PC-9 (cell line): ENCODE measurements at regions not wholly inside any gene's neighbourhood (a gene's known extent, or its start where the extent isn't known, plus 50 kb on each side); places are given as distances from the start of the nearest gene placed in this dataset.

ENCODE experiments used
- BruUV-seq: library from RNA; stranded (reverse); fragments of 400-500 nt; replicated peaks from 2 replicates; lab custom pipeline; 2021; lab: Mats Ljungman, UMichigan
- CTCF ChIA-PET: fragments of 300-600 bp; sonication (Branson Sonifier 250); formaldehyde crosslinking; loops from one replicate; lab custom pipeline; 2022; ENCODE audit warnings: antibody characterized with exemption; lab: Charles Lee
- POLR2A ChIA-PET: fragments of 300-600 bp; sonication (Branson Sonifier 250); formaldehyde crosslinking; loops from one replicate; lab custom pipeline; 2022; ENCODE audit warnings: antibody characterized with exemption; ENCODE audit not compliant: unreplicated experiment; lab: Charles Lee
- DNase-seq, 2 experiments: peaks; one replicate each; pipeline versions ENCODE4 v3.0.0 to v3.0.0-alpha.2; 2015 to 2022; ENCODE audit warnings: mixed read lengths in 1 of 2
- H2AFZ ChIP-seq: fragments of 200-600 bp; sonication (generic); 2 replicates; pipeline ENCODE4 v1.8.1; 2017; ENCODE audit warnings: antibody characterized with exemption
- H3F3A ChIP-seq: fragments of 200-600 bp; sonication (generic); 2 replicates; pipeline ENCODE4 v1.8.1; 2017; ENCODE audit warnings: antibody characterized with exemption, mild to moderate bottlenecking, low read depth; ENCODE audit not compliant: insufficient read depth
- H3K27ac ChIP-seq: fragments of 200-600 bp; sonication (generic); 2 replicates; pipeline ENCODE4 v1.6.1; 2016; ENCODE audit warnings: mixed run types
- H3K27me3 ChIP-seq: fragments of 200-600 bp; sonication (generic); 2 replicates; pipeline ENCODE4 v1.6.1; 2016; ENCODE audit warnings: low read depth, mixed run types; ENCODE audit not compliant: insufficient read depth
- H3K36me3 ChIP-seq: fragments of 200-600 bp; sonication (generic); 2 replicates; pipeline ENCODE4 v1.6.1; 2016; ENCODE audit warnings: low read depth, mixed run types
- H3K4me1 ChIP-seq: fragments of 200-600 bp; sonication (generic); replicated peaks from 2 replicates; pipeline ENCODE4 v1.6.1; 2016; ENCODE audit warnings: mixed run types; ENCODE audit not compliant: insufficient read depth
- H3K4me2 ChIP-seq: fragments of 200-600 bp; sonication (generic); 2 replicates; pipeline ENCODE4 v1.6.1; 2017; ENCODE audit warnings: mixed run types
- H3K4me3 ChIP-seq: fragments of 200-600 bp; sonication (generic); 2 replicates; pipeline ENCODE4 v1.6.1; 2016; ENCODE audit warnings: mixed run types
- H3K79me2 ChIP-seq: fragments of 200-600 bp; sonication (generic); 2 replicates; pipeline ENCODE4 v1.6.1; 2017; ENCODE audit warnings: low read depth, mixed run types
- H3K9me2 ChIP-seq: fragments of 200-600 bp; sonication (generic); 2 replicates; pipeline ENCODE4 v1.8.1; 2017; ENCODE audit warnings: mild to moderate bottlenecking; ENCODE audit not compliant: insufficient read depth
- H3K9me3 ChIP-seq: fragments of 200-600 bp; sonication (generic); 2 replicates; pipeline ENCODE4 v1.8.1; 2016; ENCODE audit warnings: low read depth; ENCODE audit not compliant: insufficient read depth
- H4K20me1 ChIP-seq: fragments of 200-600 bp; sonication (generic); 2 replicates; pipeline ENCODE4 v1.8.1; 2017; ENCODE audit not compliant: insufficient read depth
- CTCF ChIP-seq: fragments of 200-600 bp; sonication (generic); conservative IDR thresholded peaks from 2 replicates; pipeline ENCODE4 v1.6.1; 2017; ENCODE audit warnings: mixed run types, antibody characterized with exemption, mild to moderate bottlenecking, moderate library complexity
- EZH2 ChIP-seq: fragments of 200-600 bp; sonication (generic); IDR thresholded peaks from 2 replicates; pipeline ENCODE4 v1.8.0; 2017; ENCODE audit warnings: antibody characterized with exemption, low read depth
- intact Hi-C: fragments of 100-400 bp; cut with micrococcal nuclease; formaldehyde crosslinking; loops from one replicate; pipeline ENCODE4 v1.10.0; 2022; ENCODE audit not compliant: unreplicated experiment

DNA sequence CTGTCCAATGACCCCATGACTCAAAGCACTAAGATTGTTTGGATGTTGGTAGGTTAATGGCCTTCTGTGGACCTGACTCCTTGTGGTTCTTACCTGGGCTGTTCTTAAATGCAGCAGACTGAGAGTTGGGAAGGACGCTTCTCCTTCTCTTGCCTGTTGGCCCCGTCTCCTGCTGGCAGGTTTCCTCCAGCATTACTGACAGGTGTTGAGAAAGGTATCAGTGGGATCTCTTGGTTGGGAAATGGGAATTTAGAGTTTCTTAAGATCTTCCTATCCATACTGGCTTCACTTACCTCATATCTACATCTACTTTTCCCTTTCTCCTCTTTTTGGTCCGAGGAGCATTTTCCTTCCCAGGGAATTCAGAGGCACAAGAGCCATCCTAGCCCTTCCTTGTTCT is 57.9 kb downstream of the TET3 start:
- Histone ChIP-seq H3K4me1 (no peaks in the 10 kb centered on the region), H2AFZ (no peak overlapping the region), H3K27me3 (no peaks in the 10 kb centered on the region), H3K4me3 (no peak overlapping the region), H3K79me2 (peaks cover 34% of the 10 kb centered on the region), H3K4me2 (no peak overlapping the region), H3K36me3 (no peaks in the 10 kb centered on the region), H3K9me2 (no peaks in the 10 kb centered on the region), H4K20me1 (peaks cover 47% of the 10 kb centered on the region), H3F3A (no peaks in the 10 kb centered on the region), H3K9me3 (no peaks in the 10 kb centered on the region), H3K27ac (no peak overlapping the region)
- no TSS peak for BruUV-seq
- intact Hi-C loops: no loop called here
- no peak for DNase-seq
- ChIA-PET POLR2A (no interaction called here), CTCF (no interaction called here)
- TF ChIP-seq CTCF (no peak), EZH2 (no peak)

DNA sequence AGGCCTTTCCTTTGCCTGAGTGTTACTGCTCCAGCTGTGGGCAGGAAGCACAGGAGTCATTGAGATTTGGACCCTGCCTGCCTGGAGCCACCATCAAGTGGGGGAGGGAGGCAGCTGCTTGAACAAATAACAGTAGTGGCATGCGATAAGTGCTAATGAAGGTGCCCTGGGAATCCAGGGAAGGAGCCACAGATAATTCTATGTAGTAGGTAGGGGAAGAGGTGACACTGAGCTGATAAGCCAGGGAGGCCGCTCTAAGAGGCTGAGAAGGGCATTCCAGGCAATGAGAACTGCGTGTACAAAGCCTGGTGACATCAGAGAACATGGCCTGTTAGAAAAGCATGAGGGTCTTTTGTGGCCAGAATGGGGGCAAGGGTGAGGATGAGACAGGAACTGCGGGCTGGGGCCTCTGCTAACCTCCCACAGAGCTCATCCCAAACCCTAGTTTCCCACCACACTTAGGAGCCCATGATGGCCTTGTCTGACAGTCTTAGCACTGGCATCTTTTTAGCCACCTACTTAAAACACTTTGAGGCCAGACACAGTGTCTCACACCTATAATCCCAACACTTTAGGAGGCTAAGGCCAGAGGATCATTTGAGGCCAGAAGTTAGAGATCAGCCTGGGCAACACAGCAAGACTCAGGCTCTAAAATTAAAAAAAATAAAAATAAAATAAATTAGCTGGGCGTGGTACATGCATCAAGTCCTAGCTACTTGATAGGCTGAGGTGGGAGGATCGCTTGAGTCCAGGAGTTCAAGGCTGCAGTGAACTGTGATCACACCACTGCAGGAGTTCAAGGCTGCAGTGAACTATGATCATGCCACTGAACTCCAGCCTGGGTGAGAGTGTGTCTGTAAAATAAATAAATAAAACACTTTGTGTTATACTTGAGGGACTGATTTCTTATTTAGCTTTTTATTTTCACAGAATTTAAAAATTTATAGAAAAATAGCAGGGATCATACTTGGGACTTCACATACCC is 58.9 kb downstream of the TET3 start:
- DNase-seq: no peak
- H3K4me1 ChIP-seq: no peaks in the 10 kb centered on the region
- H3K27ac ChIP-seq: no peak overlapping the region
- H2AFZ ChIP-seq: no peak overlapping the region
- no peaks in the 10 kb centered on the region for H3K36me3 ChIP-seq
- no peak overlapping the region for H3K4me2 ChIP-seq
- no peak overlapping the region for H3K4me3 ChIP-seq
- ChIA-PET CTCF (no interaction called here), POLR2A (no interaction called here)
- BruUV-seq: no TSS peak
- peaks cover 44% of the 10 kb centered on the region for H4K20me1 ChIP-seq
- H3K27me3 ChIP-seq: no peaks in the 10 kb centered on the region
- H3F3A ChIP-seq: no peaks in the 10 kb centered on the region
- H3K9me2 ChIP-seq: no peaks in the 10 kb centered on the region
- intact Hi-C loops: no loop called here
- peaks cover 24% of the 10 kb centered on the region for H3K79me2 ChIP-seq
- H3K9me3 ChIP-seq: no peaks in the 10 kb centered on the region
- TF ChIP-seq EZH2 (no peak), CTCF (no peak)

DNA sequence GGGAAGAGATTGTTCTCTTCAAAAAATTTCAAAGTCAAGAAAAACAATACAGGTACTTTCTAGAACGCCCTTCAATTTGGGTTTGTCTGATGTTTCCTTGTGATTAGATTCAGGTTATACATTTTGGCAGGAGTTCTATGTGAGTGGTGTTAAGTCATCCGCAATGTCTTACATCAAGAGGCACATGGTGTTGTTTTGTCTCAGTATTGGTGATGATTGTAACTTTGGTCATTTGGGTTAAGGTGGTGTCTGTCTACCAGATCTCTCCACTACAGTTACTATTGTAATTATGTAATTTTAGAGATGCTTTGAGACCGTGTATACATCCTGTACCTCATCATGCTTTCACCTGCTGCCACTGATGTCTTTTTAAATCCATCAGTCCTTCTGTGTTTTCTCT is 60.3 kb downstream of the TET3 start:
- Histone ChIP-seq H3K27ac (no peak overlapping the region), H3K4me3 (no peak overlapping the region), H4K20me1 (peaks cover 37% of the 10 kb centered on the region), H3K4me1 (no peaks in the 10 kb centered on the region), H3K9me3 (no peaks in the 10 kb centered on the region), H3K9me2 (no peaks in the 10 kb centered on the region), H3K27me3 (no peaks in the 10 kb centered on the region), H3K79me2 (peaks cover 21% of the 10 kb centered on the region), H3K4me2 (no peak overlapping the region), H2AFZ (no peak overlapping the region), H3F3A (no peaks in the 10 kb centered on the region), H3K36me3 (no peaks in the 10 kb centered on the region)
- DNase-seq: no peak
- ChIA-PET POLR2A (interaction anchor here (0.6 kb wide), 1 partner anchor 34 kb away, joined by 36 read pairs; no protein-coding TSS in a partner anchor), CTCF (no interaction called here)
- intact Hi-C loops: no loop called here
- no peak for TF ChIP-seq EZH2
- BruUV-seq: no TSS peak
